Stimulated activated CD8-positive, alpha-beta memory T cell treated with anti-CD3 and anti-CD28 coated beads, Interleukin-15, amount 100 ng/mL, for 4 hours (primary cell): ENCODE measurements at regions not wholly inside any gene's neighbourhood (a gene's known extent, or its start where the extent isn't known, plus 50 kb on each side); places are given as distances from the start of the nearest gene placed in this dataset.

Experiments
- DNase-seq, 2 donors: peaks; one replicate each; pipeline ENCODE4 v3.0.0-alpha.2; 2020; ENCODE audit warnings: low read depth in 2 of 2

DNA sequence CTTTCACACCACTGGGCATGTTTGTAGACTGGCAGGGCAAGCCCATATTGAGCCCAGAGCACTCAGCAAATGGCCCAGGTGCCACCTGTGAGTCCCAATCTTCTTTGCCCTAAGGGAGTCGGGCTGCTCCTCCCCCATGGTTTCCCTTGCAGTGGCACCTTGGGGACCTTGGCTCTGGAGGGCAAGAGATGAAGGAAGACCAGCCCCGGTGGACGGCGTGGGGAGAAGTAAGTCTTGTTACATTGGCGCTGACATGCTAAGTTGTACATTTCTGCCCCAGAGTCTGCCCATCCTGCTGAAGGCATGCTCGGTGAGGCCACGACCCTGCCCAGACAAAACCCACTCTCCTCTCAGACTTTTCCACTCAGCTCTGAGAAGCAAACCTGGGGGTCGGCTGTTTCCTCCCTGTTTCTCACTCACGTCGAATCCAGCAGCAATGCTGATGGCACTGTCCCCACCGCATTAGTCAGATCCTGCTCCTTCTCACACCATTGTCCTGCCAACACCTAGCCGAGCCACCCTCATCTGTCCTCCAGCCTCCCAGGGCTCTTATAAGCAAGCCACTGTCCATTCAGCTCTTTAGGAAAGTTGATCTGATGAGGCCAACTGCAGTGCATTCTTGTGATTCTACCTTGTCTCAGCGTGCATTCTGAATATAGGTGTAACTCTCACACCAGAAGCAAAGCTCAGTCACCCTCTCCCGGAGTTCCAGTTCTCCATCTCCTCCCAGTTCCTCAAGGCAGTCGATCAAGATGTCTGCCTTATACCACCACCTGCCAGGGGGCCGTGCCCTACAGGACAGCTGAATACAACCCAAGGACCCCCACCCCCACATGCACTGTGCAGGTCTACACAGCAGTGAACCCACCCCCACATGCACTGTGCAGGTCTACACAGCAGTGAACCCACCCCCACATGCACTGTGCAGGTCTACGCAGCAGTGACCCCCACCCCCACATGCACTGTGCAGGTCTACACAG lies 827.1 kb downstream of the TBC1D22A start:
- DNase-seq, result no peak

DNA sequence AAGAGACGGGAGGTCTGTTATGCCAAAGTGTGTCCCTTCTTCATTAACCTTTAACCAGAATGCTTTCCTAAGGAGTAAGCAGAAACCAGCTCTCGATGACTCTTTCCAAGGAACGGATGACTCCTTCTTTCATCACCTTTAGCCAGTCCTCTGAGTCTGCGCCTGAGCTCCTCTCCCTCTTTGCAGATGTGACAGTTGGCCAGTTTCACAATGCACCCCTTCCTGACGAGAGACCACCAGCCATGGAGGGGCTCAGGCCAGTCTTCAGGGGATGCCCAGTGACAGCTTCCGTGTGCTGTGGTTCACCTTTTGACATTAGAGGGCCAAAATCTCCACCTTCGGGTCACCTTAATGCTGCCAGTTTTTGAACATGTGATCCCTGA lies 826.1 kb downstream of the TBC1D22A start:
- no peak for DNase-seq

DNA sequence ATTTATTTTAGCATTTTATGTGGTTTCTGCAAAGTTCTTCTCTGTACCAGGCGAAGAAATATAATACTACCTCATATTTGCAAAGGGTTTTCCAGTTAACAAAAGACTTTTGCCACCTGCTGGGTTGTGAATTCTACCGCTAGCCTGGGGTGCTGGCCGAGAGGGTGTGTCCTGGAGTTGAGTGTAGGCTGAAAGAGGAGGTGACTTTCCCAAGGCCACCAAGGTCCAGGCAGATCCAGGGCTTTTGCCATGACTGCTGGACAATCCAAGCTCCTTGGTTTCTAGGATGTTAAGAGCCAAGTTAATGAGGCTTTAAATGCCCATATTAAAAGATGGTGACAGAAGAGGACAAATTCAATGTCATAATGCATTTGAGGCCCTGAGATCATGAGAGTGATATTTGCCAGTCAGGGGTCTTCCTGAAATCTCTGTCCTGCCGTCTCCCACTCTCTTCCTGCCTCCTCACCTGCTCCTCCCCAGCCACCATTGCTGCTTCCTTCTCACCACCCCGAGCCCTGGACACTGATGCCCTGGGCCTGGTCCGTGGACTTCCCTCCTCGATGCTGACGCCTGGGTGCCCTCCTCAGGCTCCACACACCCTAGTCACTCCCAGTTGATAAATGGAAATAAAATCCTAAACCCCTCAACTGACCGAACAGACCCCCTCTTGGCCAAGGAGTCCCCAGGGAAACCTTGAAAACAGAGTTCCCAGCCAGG lies 825.6 kb downstream of the TBC1D22A start:
- no peak for DNase-seq

DNA sequence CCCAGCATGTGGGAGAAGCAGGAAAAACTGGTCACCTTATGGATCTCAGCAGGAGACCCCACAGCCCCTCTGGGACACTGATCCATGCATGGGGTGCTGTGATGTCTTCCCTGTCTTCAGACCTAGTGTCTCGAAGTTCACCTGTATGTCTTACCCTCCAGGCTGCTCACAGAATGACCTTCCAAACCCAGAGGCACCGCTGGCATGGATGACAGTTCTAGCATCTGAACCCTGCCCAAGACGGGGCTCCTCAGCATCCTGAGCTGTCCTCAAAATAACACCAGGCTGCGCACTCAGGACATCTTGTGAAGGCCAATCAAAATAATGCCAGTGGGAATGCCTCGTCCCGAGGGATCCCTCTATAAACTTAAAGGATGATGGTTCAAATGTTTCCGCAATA lies 824.9 kb downstream of the TBC1D22A start:
- no peak for DNase-seq

DNA sequence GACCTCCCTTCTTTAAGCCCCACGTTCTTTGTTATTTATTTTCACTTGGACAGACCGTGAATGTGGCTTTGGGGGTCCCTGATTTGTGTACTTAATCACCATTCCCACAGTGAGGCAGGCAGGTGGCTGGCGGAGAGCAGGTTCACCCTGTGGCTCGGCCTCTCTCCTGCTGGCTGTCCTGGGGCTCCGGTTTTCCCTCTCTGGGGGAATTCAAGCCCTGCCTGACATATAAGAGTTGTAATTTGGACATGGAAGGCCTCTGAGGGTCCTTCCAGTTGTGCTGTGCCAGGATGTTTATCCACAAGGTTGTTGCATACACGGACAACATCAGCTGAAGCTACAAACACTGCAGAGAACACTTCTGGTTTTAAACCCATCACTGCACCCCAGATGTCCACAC lies 824.5 kb downstream of the TBC1D22A start:
- no peak for DNase-seq

DNA sequence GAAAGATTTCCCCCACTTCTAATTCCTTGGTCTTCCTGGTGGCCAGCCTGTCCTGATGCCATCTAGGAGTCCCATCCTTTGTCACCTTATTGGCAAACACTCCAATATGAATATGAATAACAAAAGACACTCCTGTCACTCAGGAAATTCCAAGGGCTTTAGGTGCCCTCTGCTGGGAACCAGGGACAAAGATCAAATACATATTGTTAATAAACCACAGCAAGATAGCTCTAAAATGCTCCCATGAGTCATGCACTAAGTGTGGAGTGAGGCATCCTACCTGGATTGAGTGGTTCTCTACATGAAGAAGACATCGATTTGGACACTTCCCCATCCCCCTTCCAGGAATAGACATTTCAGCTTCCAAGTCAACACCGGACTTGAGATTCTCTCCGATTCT lies 823.6 kb downstream of the TBC1D22A start:
- no peak for DNase-seq

DNA sequence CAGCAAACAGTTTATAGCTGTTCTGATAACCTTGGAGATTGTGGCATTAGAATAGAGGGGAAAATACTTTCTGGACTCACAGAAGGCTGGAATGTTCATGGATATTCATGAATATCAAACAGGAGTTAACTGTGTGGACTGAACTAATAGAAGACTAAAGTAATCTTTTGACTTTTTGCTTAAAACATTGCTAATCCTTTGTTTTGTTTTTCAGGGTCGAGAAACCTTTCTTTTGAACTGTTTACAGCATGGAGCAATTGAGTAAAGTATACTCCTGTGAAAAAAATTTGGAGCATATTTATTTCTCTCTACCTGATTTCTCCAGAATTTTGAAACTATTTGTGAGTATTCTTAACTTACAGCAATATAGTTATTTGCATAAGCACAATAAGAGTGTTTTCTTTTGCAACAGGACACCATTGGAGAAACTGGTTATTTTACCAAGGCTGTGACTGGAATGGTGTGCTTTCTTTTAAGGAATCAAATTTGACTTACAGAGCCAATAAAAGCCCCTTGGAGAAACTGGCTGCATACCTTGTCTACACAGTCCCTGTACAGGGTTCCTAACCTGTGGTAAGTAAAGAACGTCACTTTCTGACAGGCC lies 821.6 kb downstream of the TBC1D22A start:
- DNase-seq, result no peak

DNA sequence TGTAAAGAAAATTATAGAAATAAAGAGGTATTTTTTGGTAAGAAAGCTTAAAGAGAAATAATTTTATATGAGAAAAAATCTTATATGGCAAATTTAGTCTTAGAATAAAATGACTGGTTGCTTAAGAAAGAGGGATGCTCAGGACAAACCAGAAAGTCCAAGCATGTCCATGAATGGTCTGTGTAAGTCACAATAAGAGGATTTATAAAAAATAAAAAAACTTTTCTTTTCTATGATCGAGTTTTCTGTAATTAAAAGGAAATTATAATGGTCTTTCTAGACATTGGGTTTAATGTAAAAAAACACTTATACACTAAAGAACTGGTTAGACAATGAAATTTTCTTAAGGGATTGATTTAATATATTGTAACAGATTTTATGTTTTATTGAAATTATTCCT lies 819.6 kb downstream of the TBC1D22A start:
- DNase-seq, result no peak

DNA sequence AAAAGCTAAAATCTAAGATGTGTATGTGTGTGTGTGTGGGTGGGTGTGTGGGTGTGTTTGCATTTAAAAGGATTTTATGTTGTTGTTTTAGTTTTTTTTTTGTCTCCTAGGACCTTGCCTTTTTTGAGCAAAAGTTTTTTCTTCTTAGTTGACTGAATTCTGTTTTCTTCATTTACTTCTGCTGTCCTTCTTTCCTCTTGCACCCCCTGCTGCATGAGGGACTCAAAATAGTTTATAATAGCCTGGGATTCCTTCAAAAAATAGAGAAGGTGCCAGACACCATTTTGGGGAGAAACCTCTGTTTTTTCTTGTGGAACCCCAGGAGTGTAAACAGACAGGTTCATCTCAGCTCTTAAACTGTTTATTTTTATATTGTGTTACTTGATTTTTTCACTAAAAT lies 817.7 kb downstream of the TBC1D22A start:
- no peak for DNase-seq

DNA sequence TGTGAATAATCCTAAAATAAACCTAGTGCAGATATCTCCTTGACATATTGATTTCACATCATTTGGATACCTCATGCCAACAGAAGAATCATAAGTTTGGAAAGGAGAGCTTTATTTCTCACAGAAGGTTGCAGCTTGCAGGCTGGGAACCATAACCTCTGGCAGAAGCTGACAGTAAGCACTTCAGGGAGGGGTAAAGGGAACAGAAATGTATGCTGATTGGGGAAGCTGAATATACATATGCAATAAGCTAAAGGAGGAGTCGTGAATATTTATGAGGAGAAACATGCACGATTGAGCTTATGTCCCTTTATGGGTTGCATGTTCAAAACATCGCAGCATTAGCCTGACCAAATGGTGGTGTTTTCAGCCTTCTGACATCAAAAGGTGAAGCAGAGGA lies 814.5 kb downstream of the TBC1D22A start:
- no peak for DNase-seq

DNA sequence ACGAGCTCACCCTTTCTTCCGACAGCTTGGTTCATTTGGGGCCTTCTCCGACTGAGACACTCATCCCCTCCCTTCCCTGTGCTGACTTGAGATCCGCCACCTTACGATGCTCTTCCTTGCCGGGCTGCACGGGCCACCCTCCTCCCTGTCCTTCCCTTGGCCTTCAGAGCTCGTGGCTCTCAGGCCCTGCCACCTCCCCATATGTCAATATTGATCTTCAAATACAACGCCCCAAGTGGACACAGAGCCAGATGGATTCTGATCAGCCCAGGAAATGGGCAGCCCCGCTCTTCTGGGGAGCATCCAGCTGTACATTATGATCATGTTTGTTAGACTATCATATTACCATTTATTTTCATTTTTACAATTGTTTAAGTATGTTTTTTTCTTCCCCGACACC lies 812.8 kb downstream of the TBC1D22A start:
- DNase-seq, result no peak

DNA sequence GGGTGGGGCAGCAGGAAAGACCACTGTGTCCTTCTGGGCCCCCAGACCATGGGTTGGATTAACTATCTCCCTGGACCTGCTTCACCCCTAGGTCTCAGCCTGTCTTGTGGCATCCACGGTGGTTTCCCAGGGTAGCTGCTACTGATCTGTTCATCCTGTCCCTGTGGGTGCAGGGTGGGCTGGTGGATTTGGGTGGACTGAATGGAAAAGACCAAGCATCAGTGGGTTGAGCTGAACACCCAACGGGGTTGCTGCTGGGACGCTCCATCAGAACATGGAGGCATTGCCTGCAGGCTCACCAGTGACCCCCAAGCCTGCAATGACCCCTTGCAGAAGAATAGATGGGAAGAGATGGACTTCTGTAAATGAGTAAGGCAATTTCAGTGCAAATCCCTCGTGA lies 812.1 kb downstream of the TBC1D22A start:
- no peak for DNase-seq

DNA sequence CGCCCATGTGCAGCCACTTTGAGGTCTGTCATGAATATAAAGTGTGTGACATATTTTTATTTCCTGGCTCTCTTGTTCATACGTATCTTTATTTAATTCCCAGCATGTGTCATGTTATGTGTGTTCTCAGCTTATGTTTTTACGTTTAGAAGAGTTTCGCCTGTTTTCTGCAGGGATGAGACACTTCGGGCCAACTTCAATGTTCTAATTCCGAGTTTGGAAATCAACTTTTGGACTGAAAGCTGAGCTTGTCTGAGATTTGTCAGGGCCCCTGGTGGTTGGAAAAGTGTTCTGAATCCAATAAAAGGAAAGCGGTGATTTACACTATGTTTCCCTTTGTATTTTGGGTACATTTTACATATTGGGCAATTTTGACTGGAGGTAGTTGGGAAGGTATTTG lies 810.7 kb downstream of the TBC1D22A start:
- no peak for DNase-seq

DNA sequence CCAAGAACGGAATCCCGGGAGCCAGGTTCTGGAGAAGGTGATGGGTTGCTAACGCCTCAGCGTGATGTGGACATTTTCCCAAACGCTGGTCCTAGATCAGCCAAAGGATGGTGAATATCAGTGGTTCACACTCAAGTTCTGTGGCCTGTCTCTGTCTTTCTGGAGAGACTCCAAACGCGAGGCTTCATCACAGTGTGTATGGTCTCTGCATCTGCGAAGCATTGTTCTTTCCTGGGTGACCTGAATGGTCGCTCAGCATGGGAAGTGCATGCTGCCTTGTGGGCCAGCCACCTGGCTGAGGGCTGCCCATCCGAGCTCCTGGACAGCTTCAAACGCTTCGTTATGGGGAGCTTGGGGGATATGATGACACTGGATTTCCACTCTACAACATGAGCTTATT lies 810.0 kb downstream of the TBC1D22A start:
- DNase-seq, result no peak

DNA sequence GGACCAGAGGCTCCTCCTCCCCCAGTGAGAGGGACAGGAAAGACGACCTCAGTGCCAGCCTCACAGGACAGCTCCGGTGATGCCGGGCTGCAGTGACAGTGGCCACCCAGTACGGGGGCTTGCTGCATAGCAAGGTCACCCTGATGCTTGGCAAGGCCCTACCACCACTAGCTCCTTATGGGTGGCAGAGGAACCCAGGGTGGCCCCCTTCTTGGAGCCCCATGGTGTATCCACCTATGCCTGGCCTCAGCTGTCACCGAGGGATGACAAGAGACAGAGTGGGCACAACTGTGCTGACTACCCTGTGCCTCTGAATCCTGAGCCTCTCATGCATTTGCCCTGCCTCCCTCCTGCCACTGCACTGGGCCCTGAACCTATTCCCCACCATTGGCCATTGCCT lies 809.2 kb downstream of the TBC1D22A start:
- no peak for DNase-seq

DNA sequence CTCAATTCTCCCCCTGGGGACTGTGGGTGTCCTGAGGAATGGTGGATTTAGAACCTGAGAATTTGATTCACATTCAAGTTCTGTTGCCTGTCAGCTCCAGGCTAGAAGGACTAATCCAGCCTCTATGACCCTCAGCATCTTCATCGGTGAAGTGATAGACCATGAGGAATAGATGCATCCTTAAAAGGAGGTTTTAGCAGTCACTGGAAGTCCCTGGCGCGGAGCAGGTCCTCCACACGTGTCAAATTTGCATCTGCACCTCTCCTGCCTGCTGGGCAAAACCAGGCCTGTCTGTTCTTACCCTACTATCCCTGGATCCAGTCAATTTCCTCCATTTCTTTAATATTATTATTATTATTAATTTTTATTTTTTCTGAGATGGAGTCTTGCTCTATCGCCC lies 808.4 kb downstream of the TBC1D22A start:
- no peak for DNase-seq

DNA sequence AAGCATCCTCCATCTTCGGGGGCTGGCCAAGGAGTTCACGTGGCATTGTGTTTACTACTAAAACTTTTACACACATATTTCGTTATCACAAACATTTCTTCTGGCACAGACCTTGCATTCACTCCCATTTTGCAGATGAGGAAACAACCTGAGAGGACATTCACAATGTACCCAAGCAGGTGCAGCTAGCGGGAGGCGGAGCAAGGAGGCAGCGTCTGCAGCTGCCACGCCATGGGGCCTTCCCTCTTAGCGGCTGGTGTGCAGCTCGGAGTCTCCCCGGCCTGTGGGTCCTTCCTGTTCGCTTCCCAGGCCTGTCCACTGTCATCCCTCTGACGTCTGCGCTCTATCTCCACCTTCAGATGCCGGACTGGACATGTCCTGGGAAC lies 807.8 kb downstream of the TBC1D22A start:
- no peak for DNase-seq

DNA sequence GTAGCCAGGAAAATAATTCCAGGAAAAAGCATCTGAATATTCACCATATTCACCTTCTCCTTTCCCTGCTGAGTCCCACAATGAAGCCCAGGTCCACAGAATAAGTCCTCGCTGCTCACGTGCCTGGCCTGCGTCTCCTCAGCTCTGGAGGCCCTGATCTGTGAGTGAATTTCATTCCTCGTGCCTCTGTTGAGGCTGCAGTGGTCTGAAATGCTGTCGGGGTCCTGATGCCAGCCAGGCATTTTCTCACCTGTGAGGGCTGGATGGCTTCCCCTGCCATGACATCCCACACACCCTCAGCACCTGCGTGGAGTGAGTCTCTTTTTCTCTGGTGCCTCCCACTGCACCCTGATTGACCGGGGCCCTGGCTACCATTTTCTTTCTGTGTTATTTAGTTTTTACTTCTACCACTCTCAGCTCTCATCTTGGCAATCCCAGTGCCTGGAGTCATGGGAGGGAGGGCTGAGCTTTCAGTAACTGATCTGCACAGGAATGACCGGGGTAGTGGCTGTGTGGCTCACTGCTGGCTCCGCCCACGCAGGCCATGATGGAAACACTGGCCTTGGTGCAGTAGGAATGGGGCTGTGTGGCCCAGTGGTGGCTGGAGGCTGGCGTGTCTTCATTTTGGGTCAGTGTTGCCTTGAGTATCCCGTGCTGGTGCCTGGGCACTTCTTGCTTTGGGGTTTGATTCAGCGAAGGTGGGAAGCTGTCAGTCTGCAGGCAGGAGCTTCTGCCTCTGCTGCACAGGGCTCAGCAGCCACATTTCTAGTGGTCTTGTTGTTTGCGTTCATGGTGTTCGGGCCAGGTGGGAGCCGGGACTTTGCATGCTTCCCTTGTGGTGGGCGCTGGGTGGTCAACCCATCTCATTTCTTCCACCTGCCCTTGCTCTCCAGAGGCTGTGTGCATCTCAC lies 807.2 kb downstream of the TBC1D22A start:
- no peak for DNase-seq

DNA sequence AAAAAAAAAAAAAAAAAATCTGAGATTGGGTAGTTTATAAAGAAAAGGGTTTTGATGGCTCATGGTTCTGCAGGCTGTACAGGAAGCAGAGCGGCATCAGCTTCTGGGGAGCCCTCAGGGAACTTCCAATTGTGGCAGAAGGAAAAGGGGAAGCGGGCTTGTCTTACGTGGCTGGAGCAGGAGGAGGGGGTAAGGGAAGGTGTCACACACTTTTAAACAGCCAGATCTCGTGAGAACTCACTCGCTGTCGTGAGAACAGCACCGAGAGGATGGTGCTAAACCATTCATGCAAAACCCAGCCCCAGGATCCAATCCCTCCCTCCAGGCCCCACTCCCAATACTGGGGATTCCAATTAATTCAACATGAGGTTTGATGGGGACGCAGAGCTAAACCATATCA lies 806.2 kb downstream of the TBC1D22A start:
- no peak for DNase-seq

DNA sequence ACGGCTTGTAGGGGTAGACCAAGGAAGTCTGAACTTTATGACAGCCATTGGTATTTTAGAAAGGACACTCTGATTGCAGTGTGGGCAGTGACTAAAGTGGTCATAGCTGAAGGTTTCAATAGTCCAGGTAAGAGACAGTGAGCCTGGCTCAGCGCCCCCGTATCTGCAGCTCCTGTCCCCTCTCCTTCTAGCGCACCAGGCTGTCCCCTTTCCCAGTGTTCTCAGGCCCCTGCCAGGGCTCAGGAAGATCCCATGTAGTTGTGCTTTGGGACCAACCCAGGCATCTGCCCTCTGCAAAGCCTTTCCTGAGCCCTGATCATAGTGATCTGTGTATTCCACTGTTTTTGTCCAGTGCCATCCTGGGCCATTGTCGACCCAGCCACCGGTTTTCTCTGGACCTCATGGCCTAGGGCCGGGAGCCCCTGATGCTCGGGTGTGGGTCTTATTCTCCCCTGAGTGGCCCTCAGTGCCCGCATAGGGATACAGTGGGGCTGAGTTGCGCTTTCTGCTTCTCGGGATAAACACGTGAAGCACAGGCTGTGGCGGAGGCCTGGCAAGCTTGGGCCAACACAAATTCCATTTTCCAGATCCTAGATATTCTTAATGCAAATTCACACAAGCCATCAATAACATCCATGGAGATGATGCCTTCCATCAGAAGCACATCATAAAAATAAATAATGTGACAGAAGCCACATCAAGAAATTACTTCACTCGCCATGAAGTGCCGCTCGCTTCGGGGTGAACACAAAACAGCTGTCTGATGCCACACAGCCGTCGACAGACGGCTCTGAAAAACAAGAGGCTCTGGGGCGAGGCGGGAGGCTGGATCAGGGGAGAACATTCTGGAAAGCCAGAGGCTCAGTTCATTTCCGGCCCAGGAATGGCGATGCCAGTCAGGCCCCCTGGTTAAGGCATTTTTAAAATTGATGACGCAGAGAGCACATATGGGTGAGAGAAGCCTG lies 805.0 kb downstream of the TBC1D22A start:
- DNase-seq, result no peak

DNA sequence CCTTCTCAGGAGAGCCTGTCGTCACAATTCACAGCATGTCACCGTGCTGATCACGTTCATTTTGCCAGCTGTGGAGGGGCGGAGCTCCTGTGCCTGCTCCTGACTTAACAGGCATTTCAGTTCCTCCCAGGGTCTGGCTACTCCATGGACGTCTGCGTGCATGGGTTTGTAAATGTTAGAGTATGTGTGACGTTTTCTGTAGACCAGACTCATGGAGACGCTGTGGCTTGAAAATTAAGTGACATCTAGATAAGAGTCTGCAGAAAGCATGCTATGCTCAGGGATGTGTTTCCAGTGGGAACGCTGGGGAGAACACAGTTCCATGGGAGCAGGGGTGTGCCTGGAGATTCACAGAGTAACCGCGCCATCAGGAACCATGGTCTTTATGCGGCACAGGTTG lies 804.0 kb downstream of the TBC1D22A start:
- no peak for DNase-seq
